ENCODE measurements at regions not wholly inside any gene's neighbourhood (a gene's known extent, or its start where the extent isn't known, plus 50 kb on each side); places are given as distances from the start of the nearest gene placed in this dataset.

GRCh38 chr3:21839592-21839991, 88.6 kb upstream of the ZNF385D start:
- Mint-ChIP-seq H3K4me1 (ENCODE audit: unreplicated experiment) (no peaks in the 10 kb centered on the region), H3K27me3 (ENCODE audit: unreplicated experiment) (no peaks in the 10 kb centered on the region), H3K4me3 (ENCODE audit: unreplicated experiment) (no peak overlapping the region), H3K9me3 (ENCODE audit: unreplicated experiment) (no peaks in the 10 kb centered on the region), H3K36me3 (ENCODE audit: low read depth, unreplicated experiment) (no peaks in the 10 kb centered on the region), H3K27ac (ENCODE audit: unreplicated experiment) (no peak overlapping the region)
- TF ChIP-seq CTCF (IDR thresholded peaks at IDR 0.05; ENCODE audit: unreplicated experiment): peak; percentile 29
- no peak for DNase-seq (ENCODE audit: low spot score)

GRCh38 chr3:21847005-21847404, 96.0 kb upstream of the ZNF385D start:
- H3K9me3 Mint-ChIP-seq (ENCODE audit: unreplicated experiment): no peaks in the 10 kb centered on the region
- H3K4me1 Mint-ChIP-seq (ENCODE audit: unreplicated experiment): no peaks in the 10 kb centered on the region
- TF ChIP-seq CTCF (IDR thresholded peaks at IDR 0.05; ENCODE audit: unreplicated experiment): no peak
- H3K4me3 Mint-ChIP-seq (ENCODE audit: unreplicated experiment): no peak overlapping the region
- no peaks in the 10 kb centered on the region for H3K36me3 Mint-ChIP-seq (ENCODE audit: low read depth, unreplicated experiment)
- H3K27ac Mint-ChIP-seq (ENCODE audit: unreplicated experiment): no peak overlapping the region
- no peaks in the 10 kb centered on the region for H3K27me3 Mint-ChIP-seq (ENCODE audit: unreplicated experiment)
- no peak for DNase-seq (ENCODE audit: low spot score)

DNA sequence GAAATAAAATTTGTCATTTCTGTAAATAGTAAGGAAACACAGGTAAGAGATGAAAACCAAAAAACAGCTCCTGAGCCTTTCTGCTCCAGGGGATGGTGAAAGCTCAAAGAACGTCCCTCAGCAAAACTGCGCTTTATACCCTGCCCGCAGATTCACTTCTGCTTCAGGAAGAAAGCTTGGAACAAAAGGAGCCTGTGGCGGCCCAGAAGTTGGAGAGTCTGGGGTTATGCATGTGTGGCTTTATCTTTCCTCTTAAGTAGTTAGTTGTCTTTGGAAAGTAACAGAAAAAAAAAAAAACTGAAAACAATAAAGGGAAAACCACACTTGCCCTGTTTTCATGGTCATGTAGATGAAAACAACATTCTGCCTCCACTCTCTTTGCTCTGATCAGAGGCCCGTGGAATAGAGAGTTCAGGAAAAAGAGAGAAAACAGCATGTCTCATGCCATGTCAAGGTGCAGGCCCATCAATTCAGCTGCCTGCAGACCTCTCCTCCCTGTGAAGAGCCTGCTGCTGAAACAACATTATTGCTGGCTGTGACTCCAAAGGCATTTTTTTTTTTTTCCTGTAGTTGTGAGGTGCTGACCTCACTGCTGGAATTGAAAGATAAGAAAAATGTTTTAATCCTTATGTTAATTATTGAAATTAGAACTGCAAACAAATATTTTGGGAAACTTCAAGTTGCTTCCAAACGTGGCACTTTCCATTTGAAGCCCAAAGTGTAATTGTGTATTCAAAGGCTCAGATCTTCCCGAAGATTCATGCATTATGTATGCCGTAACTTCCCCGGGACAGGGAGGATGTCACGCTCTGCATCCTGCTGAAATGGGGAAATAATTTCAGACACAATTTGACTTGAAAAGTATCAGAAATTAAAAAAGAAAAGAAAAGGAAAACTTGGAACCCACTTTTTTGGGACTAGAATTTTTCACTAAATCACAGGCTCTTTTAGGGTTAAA, 108.4 kb upstream of the ZNF385D start:
- H3K9me3 Mint-ChIP-seq (ENCODE audit: unreplicated experiment): no peaks in the 10 kb centered on the region
- DNase-seq (ENCODE audit: low spot score): no peak
- H3K4me1 Mint-ChIP-seq (ENCODE audit: unreplicated experiment): peaks cover 8% of the 10 kb centered on the region
- peak overlapping the region; percentile 65 for H3K27ac Mint-ChIP-seq (ENCODE audit: unreplicated experiment)
- H3K27me3 Mint-ChIP-seq (ENCODE audit: unreplicated experiment): peaks cover 2% of the 10 kb centered on the region
- no peak for TF ChIP-seq CTCF (IDR thresholded peaks at IDR 0.05; ENCODE audit: unreplicated experiment)
- no peaks in the 10 kb centered on the region for H3K36me3 Mint-ChIP-seq (ENCODE audit: low read depth, unreplicated experiment)
- no peak overlapping the region for H3K4me3 Mint-ChIP-seq (ENCODE audit: unreplicated experiment)

DNA sequence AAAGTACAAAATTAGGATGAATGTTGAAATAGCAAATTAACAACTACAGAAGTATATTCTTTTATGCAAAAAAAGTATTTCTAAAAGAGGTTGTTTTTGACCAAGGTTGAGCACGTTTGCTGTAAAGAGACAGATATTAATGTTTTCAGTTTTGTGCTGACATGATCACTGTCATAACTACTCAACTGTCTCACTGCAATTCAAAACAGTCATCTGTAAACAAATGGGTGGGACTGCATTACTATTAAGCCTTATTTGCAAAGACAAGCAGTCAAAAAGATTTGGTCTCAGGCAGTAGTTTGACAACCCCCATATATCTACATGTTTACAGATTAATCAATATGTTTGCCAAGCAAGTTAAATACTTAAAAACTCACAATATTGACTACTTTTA, 109.1 kb upstream of the ZNF385D start:
- H3K27me3 Mint-ChIP-seq (ENCODE audit: unreplicated experiment): peaks cover 2% of the 10 kb centered on the region
- peaks cover 8% of the 10 kb centered on the region for H3K4me1 Mint-ChIP-seq (ENCODE audit: unreplicated experiment)
- DNase-seq (ENCODE audit: low spot score): no peak
- no peaks in the 10 kb centered on the region for H3K36me3 Mint-ChIP-seq (ENCODE audit: low read depth, unreplicated experiment)
- no peak overlapping the region for H3K27ac Mint-ChIP-seq (ENCODE audit: unreplicated experiment)
- no peaks in the 10 kb centered on the region for H3K9me3 Mint-ChIP-seq (ENCODE audit: unreplicated experiment)
- H3K4me3 Mint-ChIP-seq (ENCODE audit: unreplicated experiment): no peak overlapping the region
- no peak for TF ChIP-seq CTCF (IDR thresholded peaks at IDR 0.05; ENCODE audit: unreplicated experiment)

DNA sequence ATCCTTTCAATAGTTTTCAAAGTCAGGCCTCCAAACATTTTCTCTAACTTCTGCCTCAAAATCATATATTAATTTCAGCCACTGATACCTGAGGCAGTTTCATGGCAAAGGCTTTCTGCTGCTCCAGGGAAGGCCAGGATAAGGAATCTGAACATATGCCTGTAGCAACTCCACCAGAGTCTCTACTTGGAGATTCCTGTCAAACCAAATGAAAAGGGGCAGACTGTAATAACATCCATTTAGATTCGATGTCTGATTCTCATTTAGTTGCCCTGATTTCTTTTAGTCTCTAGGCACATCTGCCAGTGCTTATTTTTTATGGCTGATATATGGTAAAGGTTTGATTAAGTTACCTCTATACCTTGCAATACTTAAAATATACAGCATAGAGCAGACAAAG, 109.6 kb upstream of the ZNF385D start:
- Mint-ChIP-seq H3K9me3 (ENCODE audit: unreplicated experiment) (no peaks in the 10 kb centered on the region), H3K36me3 (ENCODE audit: low read depth, unreplicated experiment) (no peaks in the 10 kb centered on the region), H3K4me1 (ENCODE audit: unreplicated experiment) (peaks cover 8% of the 10 kb centered on the region), H3K27me3 (ENCODE audit: unreplicated experiment) (peaks cover 2% of the 10 kb centered on the region), H3K27ac (ENCODE audit: unreplicated experiment) (no peak overlapping the region), H3K4me3 (ENCODE audit: unreplicated experiment) (no peak overlapping the region)
- no peak for DNase-seq (ENCODE audit: low spot score)
- no peak for TF ChIP-seq CTCF (IDR thresholded peaks at IDR 0.05; ENCODE audit: unreplicated experiment)

Measured in endothelial cell (in vitro differentiated cells).